ENCODE measurements at regions not wholly inside any gene's neighbourhood (a gene's known extent, or its start where the extent isn't known, plus 50 kb on each side); places are given as distances from the start of the nearest gene placed in this dataset.

- Histone ChIP-seq H3K27me3 (no peaks in the 10 kb centered on the region), H3K4me1 (peaks cover 14% of the 10 kb centered on the region), H3K36me3 (no peaks in the 10 kb centered on the region), H3K9me3 (no peaks in the 10 kb centered on the region), H3K4me3 (ENCODE audit: low read depth, low read length) (no peak overlapping the region)
- TF ChIP-seq, protein P1, sequence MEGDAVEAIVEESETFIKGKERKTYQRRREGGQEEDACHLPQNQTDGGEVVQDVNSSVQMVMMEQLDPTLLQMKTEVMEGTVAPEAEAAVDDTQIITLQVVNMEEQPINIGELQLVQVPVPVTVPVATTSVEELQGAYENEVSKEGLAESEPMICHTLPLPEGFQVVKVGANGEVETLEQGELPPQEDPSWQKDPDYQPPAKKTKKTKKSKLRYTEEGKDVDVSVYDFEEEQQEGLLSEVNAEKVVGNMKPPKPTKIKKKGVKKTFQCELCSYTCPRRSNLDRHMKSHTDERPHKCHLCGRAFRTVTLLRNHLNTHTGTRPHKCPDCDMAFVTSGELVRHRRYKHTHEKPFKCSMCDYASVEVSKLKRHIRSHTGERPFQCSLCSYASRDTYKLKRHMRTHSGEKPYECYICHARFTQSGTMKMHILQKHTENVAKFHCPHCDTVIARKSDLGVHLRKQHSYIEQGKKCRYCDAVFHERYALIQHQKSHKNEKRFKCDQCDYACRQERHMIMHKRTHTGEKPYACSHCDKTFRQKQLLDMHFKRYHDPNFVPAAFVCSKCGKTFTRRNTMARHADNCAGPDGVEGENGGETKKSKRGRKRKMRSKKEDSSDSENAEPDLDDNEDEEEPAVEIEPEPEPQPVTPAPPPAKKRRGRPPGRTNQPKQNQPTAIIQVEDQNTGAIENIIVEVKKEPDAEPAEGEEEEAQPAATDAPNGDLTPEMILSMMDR (IDR thresholded peaks at IDR 0.05; ENCODE audit: low read depth, low read length), result no peak
- no peak for DNase-seq
These were observed 305.5 kb downstream of the SOX9 start for GRCh38 chr17:72426321-72426720.

DNA sequence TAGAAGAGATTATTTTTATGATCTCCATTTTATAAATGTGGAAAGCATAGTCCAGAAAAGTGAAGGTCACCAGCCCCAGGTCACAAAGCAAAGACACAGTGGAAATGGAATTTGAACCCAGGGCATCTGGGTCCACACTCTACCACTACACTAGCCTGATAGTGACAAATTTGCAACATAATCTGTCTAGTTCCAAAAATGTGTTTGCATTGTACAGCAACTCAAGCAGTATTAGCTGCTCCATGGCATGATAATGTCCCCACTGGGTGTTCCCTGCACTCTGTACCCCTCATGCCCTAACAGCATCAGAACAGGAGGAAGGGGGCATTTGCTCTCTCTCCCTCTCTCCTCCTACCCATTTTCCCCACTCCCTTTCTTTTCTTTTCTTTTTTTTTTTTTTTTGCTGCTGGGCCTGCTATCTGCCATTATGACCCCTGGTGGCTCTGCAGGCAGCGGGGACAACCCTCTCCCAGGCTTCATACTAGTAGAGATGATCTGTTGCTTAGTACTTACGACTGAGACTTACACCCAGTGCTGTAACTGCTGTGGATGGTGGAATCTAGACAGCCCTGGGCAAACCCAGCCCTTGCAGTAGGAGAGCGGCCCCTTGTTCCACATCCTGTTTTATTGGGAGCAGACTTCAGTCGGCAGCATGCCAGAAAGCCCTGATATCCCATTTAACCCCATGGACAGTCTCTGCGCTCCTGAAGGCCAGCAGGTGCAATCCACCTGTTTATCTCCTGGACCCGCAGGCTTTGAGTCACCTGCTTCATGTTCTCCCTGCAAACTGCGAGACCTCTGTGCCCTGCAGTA is 306.3 kb downstream of the SOX9 start:
- H3K27me3 ChIP-seq, result no peaks in the 10 kb centered on the region
- TF ChIP-seq, protein P1 (IDR thresholded peaks at IDR 0.05; ENCODE audit: low read depth, low read length), result no peak
- H3K4me3 ChIP-seq (ENCODE audit: low read depth, low read length), result no peak overlapping the region
- H3K4me1 ChIP-seq, result peaks cover 19% of the 10 kb centered on the region
- no peaks in the 10 kb centered on the region for H3K9me3 ChIP-seq
- DNase-seq, result peak; percentile 60
- H3K36me3 ChIP-seq, result no peaks in the 10 kb centered on the region

- no peaks in the 10 kb centered on the region for H3K27me3 ChIP-seq
- TF ChIP-seq, protein P1 (IDR thresholded peaks at IDR 0.05; ENCODE audit: low read depth, low read length), result no peak
- H3K36me3 ChIP-seq, result no peaks in the 10 kb centered on the region
- no peak for DNase-seq
- no peaks in the 10 kb centered on the region for H3K9me3 ChIP-seq
- H3K4me3 ChIP-seq (ENCODE audit: low read depth, low read length), result no peak overlapping the region
- peaks cover 21% of the 10 kb centered on the region for H3K4me1 ChIP-seq
These were observed 306.9 kb downstream of the SOX9 start for GRCh38 chr17:72427761-72428109.

DNA sequence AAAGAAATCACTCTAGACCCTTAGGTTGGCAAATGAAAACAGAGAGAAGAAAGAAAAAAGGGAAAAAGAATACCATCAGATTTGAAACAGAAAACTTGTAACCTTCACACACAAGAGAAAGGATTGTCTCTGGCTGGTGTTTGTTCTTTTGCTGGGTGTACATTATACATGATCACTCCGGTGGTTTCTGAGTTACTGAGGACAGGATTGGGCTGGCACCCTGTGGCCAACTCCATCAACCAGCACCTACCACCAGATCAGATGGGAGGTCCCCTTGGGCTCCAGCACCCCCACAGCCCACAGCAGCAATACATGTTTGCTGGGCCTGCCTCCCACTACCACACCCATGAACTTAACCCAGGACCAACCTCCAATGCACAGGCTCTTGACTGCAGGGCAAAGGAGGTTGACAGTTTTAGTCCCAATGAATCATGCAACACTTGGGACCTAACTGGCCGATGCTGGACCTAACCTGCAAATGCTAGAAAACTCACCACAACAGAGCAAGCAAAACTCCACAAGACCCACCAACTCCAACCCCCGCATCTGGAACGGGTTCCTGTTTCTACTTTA is 308.3 kb downstream of the SOX9 start:
- H3K27me3 ChIP-seq, result no peaks in the 10 kb centered on the region
- no peak for DNase-seq
- no peaks in the 10 kb centered on the region for H3K36me3 ChIP-seq
- H3K4me1 ChIP-seq, result peaks cover 17% of the 10 kb centered on the region
- H3K4me3 ChIP-seq (ENCODE audit: low read depth, low read length), result no peak overlapping the region
- H3K9me3 ChIP-seq, result no peaks in the 10 kb centered on the region
- TF ChIP-seq, protein P1 (IDR thresholded peaks at IDR 0.05; ENCODE audit: low read depth, low read length), result no peak

GRCh38 chr17:72430611-72431432 is 310.0 kb downstream of the SOX9 start:
- Histone ChIP-seq H3K27me3 (no peaks in the 10 kb centered on the region), H3K4me3 (ENCODE audit: low read depth, low read length) (no peak overlapping the region), H3K9me3 (no peaks in the 10 kb centered on the region), H3K4me1 (peaks cover 17% of the 10 kb centered on the region), H3K36me3 (no peaks in the 10 kb centered on the region)
- TF ChIP-seq, protein P1 (IDR thresholded peaks at IDR 0.05; ENCODE audit: low read depth, low read length), result peak; percentile 45
- DNase-seq, result no peak

Measured in BE2C (cell line).